H1 (cell line): ENCODE measurements at regions not wholly inside any gene's neighbourhood (a gene's known extent, or its start where the extent isn't known, plus 50 kb on each side); places are given as distances from the start of the nearest gene placed in this dataset.

ENCODE experiments used
- HDAC6 ChIP-seq: IDR thresholded peaks from one replicate; pipeline ENCODE4 v1.7.1; 2012; ENCODE audit warnings: low read depth, mild to moderate bottlenecking, inconsistent platforms, low read length, moderate library complexity
- RXRA ChIP-seq: IDR thresholded peaks from 2 replicates; pipeline ENCODE4 v1.6.1; 2011; ENCODE audit warnings: low read depth, mild to moderate bottlenecking, low read length, moderate library complexity; ENCODE audit not compliant: insufficient read depth
- SUZ12 ChIP-seq: fragments of 200-600 bp; sonication (generic); IDR thresholded peaks from 2 replicates; pipeline ENCODE4 v1.6.1; 2012; ENCODE audit warnings: mild to moderate bottlenecking, inconsistent platforms, low read length, moderate library complexity, mixed read lengths
- TEAD4 ChIP-seq: IDR thresholded peaks from 2 replicates; pipeline ENCODE4 v1.6.1; 2012; ENCODE audit warnings: low read depth, low read length, inconsistent platforms, mixed read lengths
- YY1 ChIP-seq: IDR thresholded peaks from 2 replicates; pipeline ENCODE4 v1.6.1; 2011; ENCODE audit warnings: low read depth, mild to moderate bottlenecking, low read length

GRCh38 chr13:70809588-70809987 lies 701.3 kb upstream of the KLHL1 start (continued):
- no peak for TF ChIP-seq TEAD4
- TF ChIP-seq HDAC6 = no peak
- no peak for TF ChIP-seq SUZ12
- TF ChIP-seq YY1 = no peak
- TF ChIP-seq RXRA = no peak
